Activated CD8-positive, alpha-beta T cell treated with anti-CD3 and anti-CD28 coated beads for 36 hours (primary cell): ENCODE measurements at regions not wholly inside any gene's neighbourhood (a gene's known extent, or its start where the extent isn't known, plus 50 kb on each side); places are given as distances from the start of the nearest gene placed in this dataset.

Source experiments
- ATAC-seq: fragments of 200-7000 bp; cut with Tn5 transposase; one replicate; pipeline ENCODE4 v1.10.0; 2021; ENCODE audit warnings: mild to moderate bottlenecking, moderate library complexity
- CTCF ChIA-PET: fragments of 350-600 bp; sonication (Branson Sonifier 250); formaldehyde crosslinking; loops from one replicate; lab custom pipeline; 2021; ENCODE audit warnings: antibody characterized with exemption; lab: Charles Lee
- POLR2A ChIA-PET: fragments of 350-600 bp; sonication (Branson Sonifier 250); formaldehyde crosslinking; loops from one replicate; lab custom pipeline; 2021; ENCODE audit warnings: antibody characterized with exemption; lab: Charles Lee
- DNase-seq: peaks from one replicate; pipeline ENCODE4 v3.0.0-alpha.2; 2020
- H3K27ac Mint-ChIP-seq: one replicate; pipeline ENCODE4 v1.8.0; 2021; ENCODE audit warnings: mild to moderate bottlenecking, mixed read lengths
- H3K27me3 Mint-ChIP-seq: one replicate; pipeline ENCODE4 v1.8.0; 2021; ENCODE audit warnings: mixed read lengths
- H3K36me3 Mint-ChIP-seq: one replicate; pipeline ENCODE4 v1.8.0; 2021; ENCODE audit warnings: low read depth, mixed read lengths
- H3K4me1 Mint-ChIP-seq: one replicate; pipeline ENCODE4 v1.8.0; 2021; ENCODE audit warnings: low read depth, mixed read lengths
- H3K4me3 Mint-ChIP-seq: one replicate; pipeline ENCODE4 v1.8.0; 2021; ENCODE audit warnings: mild to moderate bottlenecking, moderate library complexity, mixed read lengths
- H3K9me3 Mint-ChIP-seq: one replicate; pipeline ENCODE4 v1.8.0; 2021; ENCODE audit warnings: mixed read lengths
- intact Hi-C: fragments of 100-400 bp; cut with micrococcal nuclease; formaldehyde crosslinking; loops from one replicate; pipeline ENCODE4 v1.10.0; 2022
- TF ChIP-seq, protein P1 (sequence below): fragments of 200-600 bp; IDR thresholded peaks from one replicate; pipeline ENCODE4 v1.8.0; 2022; ENCODE audit warnings: antibody characterized with exemption, mild to moderate bottlenecking

DNA sequence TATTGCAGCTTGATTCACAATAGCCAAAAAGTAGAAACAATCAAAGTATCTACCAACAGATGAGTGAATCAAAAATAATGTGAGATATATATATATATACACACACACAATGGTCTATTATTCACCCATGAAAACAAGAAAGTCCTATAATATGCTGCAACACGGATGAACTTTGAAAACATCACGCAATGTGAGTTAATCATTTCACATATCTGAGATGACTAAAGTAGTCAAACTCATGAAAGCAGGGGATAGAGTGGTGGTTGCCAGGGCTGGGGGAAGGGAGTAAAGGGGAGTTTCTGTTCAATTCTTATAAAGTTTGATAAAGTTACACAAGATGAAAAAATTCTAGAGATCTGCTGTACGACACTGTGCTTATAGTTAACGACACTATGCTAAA, 1234.8 kb downstream of the MRPL39 start:
- Mint-ChIP-seq H3K27me3 (no peaks in the 10 kb centered on the region), H3K36me3 (no peaks in the 10 kb centered on the region), H3K27ac (no peak overlapping the region), H3K4me1 (no peaks in the 10 kb centered on the region), H3K9me3 (no peaks in the 10 kb centered on the region), H3K4me3 (no peak overlapping the region)
- intact Hi-C loops, result no loop called here
- TF ChIP-seq, protein P1, sequence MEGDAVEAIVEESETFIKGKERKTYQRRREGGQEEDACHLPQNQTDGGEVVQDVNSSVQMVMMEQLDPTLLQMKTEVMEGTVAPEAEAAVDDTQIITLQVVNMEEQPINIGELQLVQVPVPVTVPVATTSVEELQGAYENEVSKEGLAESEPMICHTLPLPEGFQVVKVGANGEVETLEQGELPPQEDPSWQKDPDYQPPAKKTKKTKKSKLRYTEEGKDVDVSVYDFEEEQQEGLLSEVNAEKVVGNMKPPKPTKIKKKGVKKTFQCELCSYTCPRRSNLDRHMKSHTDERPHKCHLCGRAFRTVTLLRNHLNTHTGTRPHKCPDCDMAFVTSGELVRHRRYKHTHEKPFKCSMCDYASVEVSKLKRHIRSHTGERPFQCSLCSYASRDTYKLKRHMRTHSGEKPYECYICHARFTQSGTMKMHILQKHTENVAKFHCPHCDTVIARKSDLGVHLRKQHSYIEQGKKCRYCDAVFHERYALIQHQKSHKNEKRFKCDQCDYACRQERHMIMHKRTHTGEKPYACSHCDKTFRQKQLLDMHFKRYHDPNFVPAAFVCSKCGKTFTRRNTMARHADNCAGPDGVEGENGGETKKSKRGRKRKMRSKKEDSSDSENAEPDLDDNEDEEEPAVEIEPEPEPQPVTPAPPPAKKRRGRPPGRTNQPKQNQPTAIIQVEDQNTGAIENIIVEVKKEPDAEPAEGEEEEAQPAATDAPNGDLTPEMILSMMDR, result no peak
- POLR2A ChIA-PET, result no interaction called here
- CTCF ChIA-PET, result interaction anchor here (1.3 kb wide), 1 partner anchor 125 kb away, joined by 3 read pairs; no protein-coding TSS in a partner anchor
- DNase-seq, result no peak
- no peak for ATAC-seq

DNA sequence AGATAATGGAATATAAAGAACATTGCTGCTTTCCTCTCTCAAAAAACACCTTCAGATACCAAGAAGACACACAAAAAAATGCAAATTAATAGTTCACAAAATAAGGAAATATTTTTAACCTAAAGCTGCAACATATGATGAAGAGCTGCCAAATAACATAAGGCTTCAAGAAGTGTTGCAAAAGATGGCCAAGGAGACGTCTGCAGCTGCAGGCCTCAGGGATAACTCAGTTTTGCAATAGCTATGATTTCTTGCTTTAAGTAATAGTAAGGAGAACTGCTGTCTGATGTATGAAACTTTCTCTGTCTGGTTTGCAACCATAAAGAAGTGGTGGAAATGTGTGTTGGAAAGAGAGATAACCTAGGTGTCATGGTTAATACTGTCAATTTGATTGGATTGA, 1237.5 kb downstream of the MRPL39 start:
- no peaks in the 10 kb centered on the region for H3K9me3 Mint-ChIP-seq
- ChIA-PET CTCF (no interaction called here), POLR2A (no interaction called here)
- intact Hi-C loops, result no loop called here
- no peak for ATAC-seq
- no peak overlapping the region for H3K27ac Mint-ChIP-seq
- no peak for DNase-seq
- no peaks in the 10 kb centered on the region for H3K36me3 Mint-ChIP-seq
- no peak overlapping the region for H3K4me3 Mint-ChIP-seq
- no peaks in the 10 kb centered on the region for H3K4me1 Mint-ChIP-seq
- TF ChIP-seq, protein P1, result no peak
- H3K27me3 Mint-ChIP-seq, result no peaks in the 10 kb centered on the region

DNA sequence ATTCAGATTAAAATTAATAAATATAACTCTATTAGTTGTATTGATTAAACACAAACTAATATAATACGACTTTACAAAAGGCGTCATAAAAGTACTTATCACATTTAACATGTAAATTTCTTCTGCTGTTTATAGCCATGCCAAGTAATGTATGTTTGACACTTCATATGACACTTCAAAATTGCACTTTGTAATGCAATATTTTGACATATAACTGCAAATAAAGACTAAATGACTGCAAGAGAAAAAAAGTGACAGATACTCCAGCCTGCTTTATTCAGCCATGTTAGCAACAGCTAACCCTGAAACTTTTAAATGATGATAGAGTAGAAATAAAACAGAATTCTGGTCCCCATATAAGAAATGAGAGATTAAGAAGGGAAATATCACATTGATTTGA, 1238.0 kb downstream of the MRPL39 start:
- intact Hi-C loops, result no loop called here
- Mint-ChIP-seq H3K36me3 (no peaks in the 10 kb centered on the region), H3K27ac (no peak overlapping the region), H3K4me3 (no peak overlapping the region), H3K9me3 (no peaks in the 10 kb centered on the region), H3K27me3 (no peaks in the 10 kb centered on the region), H3K4me1 (no peaks in the 10 kb centered on the region)
- ChIA-PET CTCF (no interaction called here), POLR2A (no interaction called here)
- TF ChIP-seq, protein P1, result no peak
- DNase-seq (no peak), ATAC-seq (no peak)

DNA sequence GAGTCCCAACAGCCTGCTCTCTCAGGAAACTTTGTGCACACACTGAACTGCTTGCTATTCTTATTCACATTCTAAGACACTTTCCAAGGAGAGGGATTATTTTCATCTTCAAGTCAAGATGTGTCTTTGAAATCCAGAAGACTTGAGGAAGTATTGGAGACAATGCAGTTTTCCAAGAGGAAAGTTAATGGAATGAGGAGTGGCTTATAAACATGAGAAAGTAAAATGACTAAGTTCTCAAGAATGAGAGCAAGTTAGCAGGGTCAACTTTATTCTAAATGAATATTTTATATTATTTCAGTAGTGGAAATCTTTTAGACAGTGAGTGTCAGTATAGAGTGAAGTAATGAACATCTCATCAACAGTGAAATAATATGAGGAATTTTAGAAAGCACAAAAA, 1239.3 kb downstream of the MRPL39 start:
- Mint-ChIP-seq H3K36me3 (no peaks in the 10 kb centered on the region), H3K4me3 (no peak overlapping the region), H3K27me3 (no peaks in the 10 kb centered on the region), H3K9me3 (no peaks in the 10 kb centered on the region), H3K4me1 (no peaks in the 10 kb centered on the region), H3K27ac (no peak overlapping the region)
- intact Hi-C loops, result no loop called here
- TF ChIP-seq, protein P1, result no peak
- ChIA-PET POLR2A (no interaction called here), CTCF (no interaction called here)
- no peak for DNase-seq
- ATAC-seq, result no peak

DNA sequence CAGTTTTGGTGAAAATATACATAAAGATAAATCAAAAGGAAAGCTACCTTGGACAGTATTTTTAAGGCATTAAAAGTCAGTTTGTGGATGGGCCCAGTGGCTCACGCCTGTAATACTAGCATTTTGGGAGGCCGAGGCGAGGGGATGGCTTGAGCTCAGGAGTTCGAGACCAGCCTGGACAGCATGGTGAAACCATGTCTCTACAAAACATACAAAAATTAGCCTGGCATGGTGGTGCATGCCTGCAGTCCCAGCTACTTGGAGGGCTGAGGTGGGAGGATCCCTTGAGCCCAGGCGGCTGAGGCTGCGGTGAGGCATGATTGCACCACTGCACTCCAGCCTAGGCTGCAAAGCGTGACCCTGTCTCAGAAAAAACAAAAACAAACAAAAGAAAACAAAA, 1253.8 kb downstream of the MRPL39 start:
- Mint-ChIP-seq H3K4me3 (no peak overlapping the region), H3K27ac (no peak overlapping the region), H3K4me1 (no peaks in the 10 kb centered on the region), H3K9me3 (no peaks in the 10 kb centered on the region), H3K36me3 (no peaks in the 10 kb centered on the region), H3K27me3 (no peaks in the 10 kb centered on the region)
- no peak for ATAC-seq
- DNase-seq, result no peak
- POLR2A ChIA-PET, result no interaction called here
- intact Hi-C loops, result no loop called here
- TF ChIP-seq, protein P1, result no peak
- CTCF ChIA-PET, result no interaction called here
